H9 (cell line): ENCODE measurements at regions not wholly inside any gene's neighbourhood (a gene's known extent, or its start where the extent isn't known, plus 50 kb on each side); places are given as distances from the start of the nearest gene placed in this dataset.

Experiments
- DNase-seq: peaks from one replicate; pipeline ENCODE4 v3.0.0-alpha.2; 2017
- H2AFZ ChIP-seq: one replicate; pipeline ENCODE4 v1.6.1; 2013; ENCODE audit warnings: mild to moderate bottlenecking, low read length, control low read depth, moderate library complexity
- H2AK5ac ChIP-seq: 2 replicates; pipeline ENCODE4 v1.6.1; 2013; ENCODE audit warnings: low read length, control low read depth, mixed read lengths; ENCODE audit not compliant: insufficient read length
- H2BK120ac ChIP-seq: one replicate; pipeline ENCODE4 v1.6.1; 2013; ENCODE audit warnings: low read depth, mild to moderate bottlenecking, low read length, control low read depth, inconsistent platforms; ENCODE audit not compliant: poor library complexity, severe bottlenecking
- H2BK12ac ChIP-seq: 2 replicates; pipeline ENCODE4 v1.6.1; 2013; ENCODE audit warnings: low read length, control low read depth, mixed read lengths, low read depth; ENCODE audit not compliant: insufficient read length
- H2BK15ac ChIP-seq: 2 replicates; pipeline ENCODE4 v1.6.1; 2013; ENCODE audit warnings: low read depth, low read length, control low read depth
- H2BK20ac ChIP-seq: one replicate; pipeline ENCODE4 v1.6.1; 2013; ENCODE audit warnings: low read depth, mild to moderate bottlenecking, low read length, control low read depth, inconsistent platforms; ENCODE audit not compliant: poor library complexity, severe bottlenecking
- H2BK5ac ChIP-seq: 2 replicates; pipeline ENCODE4 v1.6.1; 2013; ENCODE audit warnings: low read length, control low read depth, mixed read lengths; ENCODE audit not compliant: insufficient read length
- H3K14ac ChIP-seq: 2 replicates; pipeline ENCODE4 v1.6.1; 2013; ENCODE audit warnings: low read length, control low read depth; ENCODE audit not compliant: insufficient read depth
- H3K18ac ChIP-seq: 2 replicates; pipeline ENCODE4 v1.6.1; 2013; ENCODE audit warnings: low read depth, mild to moderate bottlenecking, mixed read lengths, low read length, control low read depth; ENCODE audit not compliant: insufficient read length
- H3K23ac ChIP-seq: 2 replicates; pipeline ENCODE4 v1.6.1; 2013; ENCODE audit warnings: low read length, control low read depth, mixed read lengths, low read depth; ENCODE audit not compliant: insufficient read length
- H3K23me2 ChIP-seq: 2 replicates; pipeline ENCODE4 v1.6.1; 2013; ENCODE audit warnings: low read depth, mild to moderate bottlenecking, mixed read lengths, low read length, control low read depth; ENCODE audit not compliant: insufficient read length, poor library complexity, severe bottlenecking
- H3K27ac ChIP-seq: 2 replicates; pipeline ENCODE4 v1.5.1; 2013; ENCODE audit warnings: low read length, control low read depth, mixed read lengths, low read depth; ENCODE audit not compliant: insufficient read length
- H3K27me3 ChIP-seq: 2 replicates; pipeline ENCODE4 v1.6.1; 2013; ENCODE audit warnings: low read length, control low read depth, inconsistent platforms; ENCODE audit not compliant: insufficient read depth
- H3K4ac ChIP-seq: 2 replicates; pipeline ENCODE4 v1.6.1; 2013; ENCODE audit warnings: low read depth, mild to moderate bottlenecking, control low read depth, inconsistent platforms, low read length, moderate library complexity
- H3K4me1 ChIP-seq: 2 replicates; pipeline ENCODE4 v1.6.1; 2013; ENCODE audit warnings: low read length, control low read depth, inconsistent platforms; ENCODE audit not compliant: insufficient read depth
- H3K4me2 ChIP-seq: 2 replicates; pipeline ENCODE4 v1.6.1; 2013; ENCODE audit warnings: low read length, control low read depth, mixed read lengths; ENCODE audit not compliant: insufficient read length, insufficient read depth
- H3K56ac ChIP-seq: 2 replicates; pipeline ENCODE4 v1.6.1; 2013; ENCODE audit warnings: low read depth, mild to moderate bottlenecking, mixed read lengths, low read length, control low read depth; ENCODE audit not compliant: insufficient read length
- H3K79me1 ChIP-seq: 2 replicates; pipeline ENCODE4 v1.6.1; 2013; ENCODE audit warnings: low read depth, mild to moderate bottlenecking, moderate library complexity, low read length, control low read depth, inconsistent platforms; ENCODE audit not compliant: insufficient read depth, poor library complexity, severe bottlenecking
- H3K79me2 ChIP-seq: 2 replicates; pipeline ENCODE4 v1.6.1; 2013; ENCODE audit warnings: low read length, control low read depth, inconsistent platforms; ENCODE audit not compliant: insufficient read depth
- H3K9ac ChIP-seq: 2 replicates; pipeline ENCODE4 v1.6.1; 2013; ENCODE audit warnings: low read length, control low read depth, mixed read lengths; ENCODE audit not compliant: insufficient read length; ENCODE audit errors: extremely low read depth
- H3K9me3 ChIP-seq: one replicate; pipeline ENCODE4 v1.6.1; 2013; ENCODE audit warnings: low read depth, low read length, inconsistent platforms; ENCODE audit not compliant: control insufficient read depth
- H3T11ph ChIP-seq: one replicate; pipeline ENCODE4 v1.6.1; 2013; ENCODE audit warnings: mild to moderate bottlenecking, low read length, control low read depth, inconsistent platforms
- H4K20me1 ChIP-seq: one replicate; pipeline ENCODE4 v1.6.1; 2013; ENCODE audit not compliant: control insufficient read depth, insufficient read length, insufficient read depth
- H4K5ac ChIP-seq: 2 replicates; pipeline ENCODE4 v1.6.1; 2013; ENCODE audit warnings: low read depth, mild to moderate bottlenecking, mixed read lengths, low read length, control low read depth; ENCODE audit not compliant: insufficient read length
- H4K8ac ChIP-seq: replicated peaks from 2 replicates; pipeline ENCODE4 v1.6.1; 2013; ENCODE audit warnings: low read length, control low read depth, mixed read lengths, low read depth; ENCODE audit not compliant: insufficient read length
- H4K91ac ChIP-seq: 2 replicates; pipeline ENCODE4 v1.6.1; 2013; ENCODE audit warnings: low read depth, mild to moderate bottlenecking, moderate library complexity, mixed read lengths, low read length, control low read depth; ENCODE audit not compliant: insufficient read length
- H3K27ac Mint-ChIP-seq, 3 experiments: 2 replicates in 2 of 3; 3 replicates in 1 of 3; pipeline ENCODE4 v1.8.0; 2020 to 2021; ENCODE audit warnings: mixed read lengths in 3 of 3, mild to moderate bottlenecking in 1 of 3, moderate library complexity in 1 of 3
- H3K27me3 Mint-ChIP-seq: 2 replicates; pipeline ENCODE4 v1.8.0; 2021; ENCODE audit warnings: low read depth, mild to moderate bottlenecking, moderate library complexity, mixed read lengths
- H3K36me3 Mint-ChIP-seq, 3 experiments: 2 replicates in 2 of 3; 3 replicates in 1 of 3; pipeline ENCODE4 v1.8.0; 2020 to 2021; ENCODE audit warnings: low read depth in 3 of 3, mixed read lengths in 3 of 3; ENCODE audit not compliant: insufficient read depth in 1 of 3
- H3K4me1 Mint-ChIP-seq, 2 experiments: 2 replicates each; pipeline ENCODE4 v1.8.0; 2020; ENCODE audit warnings: mixed read lengths in 2 of 2
- H3K4me3 Mint-ChIP-seq, 2 experiments: 2 replicates in 1 of 2; 3 replicates in 1 of 2; pipeline ENCODE4 v1.8.0; 2020 to 2021; ENCODE audit warnings: mild to moderate bottlenecking in 2 of 2, mixed read lengths in 2 of 2, moderate library complexity in 1 of 2
- H3K9me3 Mint-ChIP-seq, 2 experiments: 2 replicates in 1 of 2; 3 replicates in 1 of 2; pipeline ENCODE4 v1.8.0; 2020; ENCODE audit warnings: mild to moderate bottlenecking in 2 of 2, mixed read lengths in 2 of 2, moderate library complexity in 1 of 2
- CTCF ChIP-seq: fragments of 200-600 bp; sonication (generic); conservative IDR thresholded peaks from 3 replicates; pipeline ENCODE4 v1.8.0; 2021; ENCODE audit warnings: antibody characterized with exemption, mild to moderate bottlenecking
- WGBS: extraction: QIAGEN DNeasy Blood & Tissue Kit; methylation state at CpG from one replicate; pipeline ENCODE4 v1.1.7; 2013; ENCODE audit warnings: missing lambda C conversion rate, low lambda C conversion rate, mixed read lengths; ENCODE audit not compliant: insufficient read length; ENCODE audit errors: extremely low coverage; 5-methylcytosine and 5-hydroxymethylcytosine counted together

- H3K79me1 ChIP-seq: no peaks in the 10 kb centered on the region
- Mint-ChIP-seq H3K9me3 (no peaks in the 10 kb centered on the region; a peak in 1 of 5 replicates), H3K4me3 (no peak overlapping the region), H3K4me1 (no peaks in the 10 kb centered on the region), H3K27ac (no peak overlapping the region), H3K36me3 (no peaks in the 10 kb centered on the region), H3K27me3 (no peaks in the 10 kb centered on the region)
- H4K5ac ChIP-seq: no peak overlapping the region
- no peak overlapping the region for H2BK12ac ChIP-seq
- H3K14ac ChIP-seq: no peak overlapping the region
- H2BK120ac ChIP-seq: no peak overlapping the region
- H4K91ac ChIP-seq: no peak overlapping the region
- no peaks in the 10 kb centered on the region for H3K79me2 ChIP-seq
- no peak overlapping the region for H4K8ac ChIP-seq
- H3K27ac ChIP-seq: no peak overlapping the region
- no peak overlapping the region for H2BK15ac ChIP-seq
- H3K4ac ChIP-seq: no peak overlapping the region
- H2BK5ac ChIP-seq: no peak overlapping the region
- no peaks in the 10 kb centered on the region for H3K23me2 ChIP-seq
- H3T11ph ChIP-seq: no peak overlapping the region
- no peak overlapping the region for H3K56ac ChIP-seq
- no peaks in the 10 kb centered on the region for H3K4me1 ChIP-seq
- no peaks in the 10 kb centered on the region for H3K9me3 ChIP-seq
- no peak overlapping the region for H2BK20ac ChIP-seq
- no peak for DNase-seq
- no peak overlapping the region for H3K18ac ChIP-seq
- no CpG with 5 or more reads among the region's 2 CpGs for WGBS
- no peak overlapping the region for H3K23ac ChIP-seq
- no peaks in the 10 kb centered on the region for H3K27me3 ChIP-seq
- no peak for TF ChIP-seq CTCF
- H2AK5ac ChIP-seq: no peak overlapping the region
- H4K20me1 ChIP-seq: no peaks in the 10 kb centered on the region
- no peak overlapping the region for H2AFZ ChIP-seq
- no peak overlapping the region for H3K4me2 ChIP-seq
- no peak overlapping the region for H3K9ac ChIP-seq
Measured at GRCh38 chr11:122513328-122513727, 142.2 kb upstream of the UBASH3B start.
